Stomach (tissue), 8 donors: ENCODE measurements at regions not wholly inside any gene's neighbourhood (a gene's known extent, or its start where the extent isn't known, plus 50 kb on each side); places are given as distances from the start of the nearest gene placed in this dataset.

ENCODE experiments used
- DNase-seq, 2 donors: peaks; one replicate each; pipeline versions ENCODE4 v3.0.0 to v3.0.0-alpha.2; 2013 to 2019
- H3K27ac ChIP-seq, 5 donors: fragments of 200-600 bp in 4 of 5; sonication (generic) in 4 of 5; one replicate each; pipeline ENCODE4 v1.5.1; 2013 to 2019; ENCODE audit warnings: mild to moderate bottlenecking in 1 of 5, moderate library complexity in 1 of 5
- H3K27me3 ChIP-seq, 3 donors: fragments of 200-600 bp; sonication (generic); one replicate each; pipeline ENCODE4 v1.5.1; 2017 to 2019; ENCODE audit warnings: mixed run types in 1 of 3
- H3K36me3 ChIP-seq, 4 donors: fragments of 200-600 bp; sonication (generic); 1 replicate in 3 of 4; 2 replicates in 1 of 4; pipeline ENCODE4 v1.5.1; 2016 to 2019
- H3K4me1 ChIP-seq, 4 donors: fragments of 200-600 bp; sonication (generic); one replicate each; pipeline ENCODE4 v1.5.1; 2016 to 2019
- H3K4me3 ChIP-seq, 4 donors: fragments of 200-600 bp; sonication (generic) in 3 of 4; one replicate each; pipeline ENCODE4 v1.5.1; 2016 to 2019; ENCODE audit warnings: mild to moderate bottlenecking in 1 of 4
- H3K9me3 ChIP-seq, 4 donors: fragments of 200-600 bp; sonication (generic); one replicate each; pipeline ENCODE4 v1.5.1; 2016 to 2019
- CTCF ChIP-seq, 7 experiments: fragments of 450-650 bp in 4 of 7; fragments of 200-600 bp in 3 of 7; sonication (generic) in 3 of 7; IDR thresholded peaks; one replicate each; pipeline ENCODE4 v1.5.1; 2016 to 2019; ENCODE audit warnings: antibody characterized with exemption in 7 of 7, control low read depth in 2 of 7, mild to moderate bottlenecking in 1 of 7
- EP300 ChIP-seq: sonication (generic); formaldehyde crosslinking; IDR thresholded peaks from one replicate; pipeline ENCODE4 v1.6.1; 2017; ENCODE audit warnings: antibody characterized with exemption
- POLR2A ChIP-seq, 4 donors: fragments of 450-650 bp; IDR thresholded peaks; one replicate each; pipeline ENCODE4 v1.6.1; 2016; ENCODE audit warnings: antibody characterized with exemption in 4 of 4, control low read depth in 2 of 4, mild to moderate bottlenecking in 1 of 4, moderate library complexity in 1 of 4
- POLR2AphosphoS5 ChIP-seq, 3 donors: sonication (generic); formaldehyde crosslinking; IDR thresholded peaks; one replicate each; pipeline ENCODE4 v1.6.1; 2016; ENCODE audit warnings: antibody characterized with exemption in 3 of 3
- WGBS, 5 donors: extraction: QIAGEN DNeasy Blood & Tissue Kit in 3 of 5; methylation state at CpG; one replicate each; pipeline versions ENCODE4 v1.1.5 to v1.1.7; 2013 to 2018; 5-methylcytosine and 5-hydroxymethylcytosine counted together
- intact Hi-C: fragments of 100-400 bp; cut with DNase I; formaldehyde crosslinking; loops from one replicate; pipeline ENCODE4 v1.15.1; 2023; ENCODE audit warnings: low total_unique reads
- donor health status: healthy with polysubstance abuse.
- donor health status: Bipolar disorder and iron deficiency.
- donor health status: healthy.

- Histone ChIP-seq H3K4me3 (no peak overlapping the region), H3K27me3 (no peaks in the 10 kb centered on the region), H3K27ac (no peak overlapping the region), H3K9me3 (peaks cover 0 to 13% (median 9%) of the 10 kb centered on the region in 4 donors), H3K4me1 (no peaks in the 10 kb centered on the region), H3K36me3 (no peaks in the 10 kb centered on the region)
- DNase-seq, result no peak
- 78 to 86% (median 82%) methylated on average over 8 of the region's 8 CpGs for WGBS, 5 donors
- intact Hi-C loops, result no loop called here
- TF ChIP-seq POLR2AphosphoS5 (IDR thresholded peaks at IDR 0.05) (no peak), EP300 (no peak), POLR2A (IDR thresholded peaks at IDR 0.05) (no peak)
Measured at GRCh38 chr12:115849262-115849943, 428.1 kb downstream of the MED13L start.

- TF ChIP-seq POLR2A (IDR thresholded peaks at IDR 0.05), result no peak
- no peak for TF ChIP-seq POLR2AphosphoS5 (IDR thresholded peaks at IDR 0.05)
- Histone ChIP-seq H3K4me3 (no peak overlapping the region), H3K27me3 (no peaks in the 10 kb centered on the region), H3K27ac (no peak overlapping the region), H3K4me1 (no peaks in the 10 kb centered on the region), H3K36me3 (no peaks in the 10 kb centered on the region), H3K9me3 (peaks cover 0 to 13% (median 9%) of the 10 kb centered on the region in 4 donors)
- intact Hi-C loops, result no loop called here
- DNase-seq, result no peak
Measured at GRCh38 chr12:115847398-115847797, 430.1 kb downstream of the MED13L start.

- Histone ChIP-seq H3K27me3 (peaks cover 0 to 2% (median 0%) of the 10 kb centered on the region in 3 donors), H3K36me3 (no peaks in the 10 kb centered on the region), H3K4me3 (no peak overlapping the region), H3K27ac (no peak overlapping the region), H3K4me1 (no peaks in the 10 kb centered on the region), H3K9me3 (peaks cover 0 to 13% (median 9%) of the 10 kb centered on the region in 4 donors)
- TF ChIP-seq POLR2AphosphoS5 (IDR thresholded peaks at IDR 0.05) (no peak), EP300 (no peak)
- 38 to 62% (median 52%) methylated on average over 4 of the region's 4 CpGs for WGBS, 5 donors
- intact Hi-C loops, result no loop called here
- DNase-seq, result no peak
Measured at GRCh38 chr12:115846516-115846915, 431.0 kb downstream of the MED13L start.

GRCh38 chr12:115840159-115840558 lies 437.3 kb downstream of the MED13L start:
- peaks cover 0 to 15% (median 5%) of the 10 kb centered on the region in 3 donors for H3K27me3 ChIP-seq
- TF ChIP-seq EP300 (no peak), POLR2AphosphoS5 (IDR thresholded peaks at IDR 0.05) (no peak), POLR2A (IDR thresholded peaks at IDR 0.05) (no peak), CTCF (IDR thresholded peaks at IDR 0.05) (no peak)
- H3K4me3 ChIP-seq, result no peak overlapping the region
- no peaks in the 10 kb centered on the region for H3K9me3 ChIP-seq
- no peaks in the 10 kb centered on the region for H3K4me1 ChIP-seq
- 36 to 68% (median 53%) methylated on average over 10 of the region's 10 CpGs for WGBS, 5 donors
- intact Hi-C loops, result no loop called here
- no peak for DNase-seq
- H3K27ac ChIP-seq, result no peak overlapping the region
- H3K36me3 ChIP-seq, result no peaks in the 10 kb centered on the region

- TF ChIP-seq POLR2AphosphoS5 (IDR thresholded peaks at IDR 0.05) (no peak), CTCF (IDR thresholded peaks at IDR 0.05) (no peak), POLR2A (IDR thresholded peaks at IDR 0.05) (no peak), EP300 (no peak)
- H3K36me3 ChIP-seq, result no peaks in the 10 kb centered on the region
- peaks cover 0 to 15% (median 5%) of the 10 kb centered on the region in 3 donors for H3K27me3 ChIP-seq
- DNase-seq, result no peak
- no peaks in the 10 kb centered on the region for H3K9me3 ChIP-seq
- 27 to 53% (median 44%) methylated on average over 1 of the region's 1 CpG for WGBS, 5 donors
- H3K27ac ChIP-seq, result no peak overlapping the region
- no peak overlapping the region for H3K4me3 ChIP-seq
- intact Hi-C loops, result no loop called here
- H3K4me1 ChIP-seq, result no peaks in the 10 kb centered on the region
Measured at GRCh38 chr12:115838952-115839351, 438.5 kb downstream of the MED13L start.

- intact Hi-C loops, result no loop called here
- no peak for DNase-seq
- no peak overlapping the region for H3K4me3 ChIP-seq
- TF ChIP-seq EP300 (no peak), CTCF (IDR thresholded peaks at IDR 0.05) (no peak), POLR2AphosphoS5 (IDR thresholded peaks at IDR 0.05) (no peak), POLR2A (IDR thresholded peaks at IDR 0.05) (no peak)
- 76 to 87% (median 84%) methylated on average over 2 of the region's 2 CpGs for WGBS, 5 donors
- peaks cover 0 to 2% (median 0%) of the 10 kb centered on the region in 4 donors for H3K9me3 ChIP-seq
- no peak overlapping the region for H3K27ac ChIP-seq
- H3K4me1 ChIP-seq, result no peaks in the 10 kb centered on the region
- no peaks in the 10 kb centered on the region for H3K36me3 ChIP-seq
- peaks cover 0 to 15% (median 5%) of the 10 kb centered on the region in 3 donors for H3K27me3 ChIP-seq
Measured at GRCh38 chr12:115837220-115837619, 440.3 kb downstream of the MED13L start.
